PFSK-1 (cell line): ENCODE measurements at regions not wholly inside any gene's neighbourhood (a gene's known extent, or its start where the extent isn't known, plus 50 kb on each side); places are given as distances from the start of the nearest gene placed in this dataset.

Source experiments
- FOXP2 ChIP-seq: optimal IDR thresholded peaks from 2 replicates; pipeline ENCODE3; 2011; ENCODE audit warnings: borderline replicate concordance, control low read depth, inconsistent platforms; ENCODE audit not compliant: insufficient read depth; ENCODE audit errors: extremely low read length, extremely low read depth
- POLR2AphosphoS5 ChIP-seq: IDR thresholded peaks from 2 replicates; pipeline ENCODE4 v1.6.1; 2012; ENCODE audit warnings: low read depth, mild to moderate bottlenecking, control low read depth, low read length, moderate library complexity
- REST ChIP-seq, 2 experiments: IDR thresholded peaks; 2 replicates each; pipeline versions ENCODE4 v1.6.1 to v1.8.0; 2011 to 2012; ENCODE audit warnings: low read depth in 2 of 2, low read length in 2 of 2, control low read depth in 1 of 2, inconsistent platforms in 1 of 2, mild to moderate bottlenecking in 1 of 2, moderate library complexity in 1 of 2; ENCODE audit not compliant: insufficient read depth in 1 of 2
- SIN3A ChIP-seq: IDR thresholded peaks from 2 replicates; pipeline ENCODE4 v1.6.1; 2012; ENCODE audit warnings: mild to moderate bottlenecking, low read length, moderate library complexity, borderline replicate concordance; ENCODE audit not compliant: insufficient read depth
- TAF1 ChIP-seq: IDR thresholded peaks from 2 replicates; pipeline ENCODE4 v1.6.1; 2012; ENCODE audit warnings: low read length, control low read depth, borderline replicate concordance; ENCODE audit not compliant: insufficient read depth

GRCh38 chrX:45508454-45508853 is 307.8 kb upstream of the DIPK2B start:
- TF ChIP-seq REST (IDR thresholded peaks at IDR 0.05; ENCODE audit: insufficient read depth in 1 of 2, low read depth in 2 of 2, low read length in 2 of 2): no peak
- TF ChIP-seq POLR2AphosphoS5: no peak
- no peak for TF ChIP-seq TAF1
- TF ChIP-seq SIN3A: no peak
- no peak for TF ChIP-seq FOXP2

DNA sequence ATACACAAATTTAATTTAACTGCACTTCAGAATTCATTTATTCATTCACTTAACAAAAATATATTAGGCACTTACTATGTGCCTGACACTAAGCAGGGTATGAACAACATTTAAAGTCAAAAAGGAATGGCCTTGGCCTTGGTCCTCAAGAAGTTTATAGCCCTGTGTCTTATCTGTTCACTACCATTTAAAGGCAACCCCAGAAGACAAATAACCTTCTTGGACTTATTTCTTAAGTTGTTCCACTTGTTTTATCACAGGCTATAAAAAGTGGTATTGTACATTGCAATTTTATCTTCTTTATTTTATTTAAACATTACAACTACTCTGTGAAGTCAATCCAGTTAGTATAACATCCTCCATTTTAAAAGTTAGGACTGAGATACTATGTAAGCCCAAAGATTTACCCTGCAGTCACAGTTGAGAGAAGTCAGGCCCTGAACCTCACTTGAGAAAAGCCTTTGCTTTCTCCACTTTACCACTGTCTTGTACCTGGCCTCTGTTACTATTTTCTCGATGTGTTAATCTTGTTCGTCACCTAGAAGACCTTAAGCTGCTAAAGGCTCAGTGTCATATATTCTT is 305.6 kb upstream of the DIPK2B start:
- TF ChIP-seq REST (IDR thresholded peaks at IDR 0.05; ENCODE audit: insufficient read depth in 1 of 2, low read depth in 2 of 2, low read length in 2 of 2) (no peak), FOXP2 (no peak)

DNA sequence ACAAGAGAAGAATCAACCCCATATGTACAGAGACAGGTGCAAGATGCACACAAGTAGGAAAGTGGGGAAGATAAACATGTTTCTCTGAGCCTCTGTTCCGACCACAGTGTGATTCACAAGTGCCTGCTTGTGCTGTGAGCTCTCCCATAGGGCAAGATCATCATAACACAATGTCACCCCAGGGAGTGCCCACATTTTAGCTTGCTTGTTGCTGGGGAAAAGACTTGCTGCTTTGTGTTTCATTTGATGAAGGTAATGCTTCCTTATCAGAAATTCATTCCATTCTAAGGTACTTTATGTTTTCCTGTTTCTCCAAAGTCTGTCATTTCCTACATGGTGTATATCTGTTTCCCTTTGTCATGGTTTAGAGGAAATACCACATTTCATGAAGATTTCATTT is 304.5 kb upstream of the DIPK2B start:
- TF ChIP-seq FOXP2 (no peak), SIN3A (no peak), TAF1 (no peak)

DNA sequence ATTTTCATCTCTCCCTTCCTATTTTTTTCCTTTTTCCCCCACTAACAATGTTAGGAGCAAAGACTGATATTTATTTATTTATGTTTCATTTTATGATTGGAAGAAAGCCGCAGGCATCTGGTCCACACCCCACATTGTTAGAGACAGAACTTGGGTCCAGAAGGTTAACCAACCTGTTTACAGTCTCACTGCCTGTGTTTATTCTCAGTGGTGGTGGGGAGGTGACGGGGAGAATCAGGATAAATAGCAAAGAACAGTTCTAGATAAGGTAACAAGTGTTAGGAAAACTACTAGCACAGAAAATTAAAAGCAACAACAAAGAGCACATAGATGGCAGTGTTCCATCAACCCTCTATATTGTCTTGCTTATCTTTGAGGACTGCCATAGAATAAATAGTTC is 301.7 kb upstream of the DIPK2B start:
- no peak for TF ChIP-seq POLR2AphosphoS5
- TF ChIP-seq REST (IDR thresholded peaks at IDR 0.05; ENCODE audit: insufficient read depth in 1 of 2, low read depth in 2 of 2, low read length in 2 of 2): no peak
- no peak for TF ChIP-seq FOXP2
- TF ChIP-seq TAF1: no peak
- TF ChIP-seq SIN3A: no peak

- TF ChIP-seq REST (IDR thresholded peaks at IDR 0.05; ENCODE audit: insufficient read depth in 1 of 2, low read depth in 2 of 2, low read length in 2 of 2) (no peak), POLR2AphosphoS5 (no peak), TAF1 (no peak), FOXP2 (no peak), SIN3A (no peak)
Measured at GRCh38 chrX:45497290-45497689, 296.6 kb upstream of the DIPK2B start.
